Gastroesophageal sphincter (tissue), 4 donors: ENCODE measurements at regions not wholly inside any gene's neighbourhood (a gene's known extent, or its start where the extent isn't known, plus 50 kb on each side); places are given as distances from the start of the nearest gene placed in this dataset.

Source experiments
- ATAC-seq: fragments of 150-250 bp; one replicate; pipeline ENCODE4 v1.9.1; 2016; ENCODE audit warnings: mild to moderate bottlenecking, moderate library complexity
- H3K27ac ChIP-seq, 4 donors: fragments of 200-600 bp; sonication (generic) in 3 of 4; 1 replicate in 3 of 4; 2 replicates in 1 of 4; pipeline ENCODE4 v1.5.1; 2016 to 2019
- H3K27me3 ChIP-seq: fragments of 200-600 bp; sonication (generic); one replicate; pipeline ENCODE4 v1.5.1; 2019
- H3K36me3 ChIP-seq, 2 donors: fragments of 200-600 bp; sonication (generic); one replicate each; pipeline ENCODE4 v1.5.1; 2019; ENCODE audit warnings: control low read depth in 1 of 2
- H3K4me1 ChIP-seq, 3 donors: fragments of 200-600 bp; sonication (generic); 1 replicate in 2 of 3; 2 replicates in 1 of 3; pipeline ENCODE4 v1.5.1; 2016 to 2019; ENCODE audit warnings: control low read depth in 2 of 3
- H3K4me3 ChIP-seq, 2 donors: fragments of 200-600 bp; sonication (generic); one replicate each; pipeline ENCODE4 v1.5.1; 2019; ENCODE audit warnings: mild to moderate bottlenecking in 1 of 2, moderate library complexity in 1 of 2
- H3K9me3 ChIP-seq, 3 donors: fragments of 200-600 bp; sonication (generic); one replicate each; pipeline ENCODE4 v1.5.1; 2017 to 2019; ENCODE audit warnings: control low read depth in 2 of 3
- CTCF ChIP-seq, 4 experiments: fragments of 200-600 bp in 2 of 4; fragments of 450-650 bp in 2 of 4; sonication (generic) in 1 of 4; IDR thresholded peaks; one replicate each; pipeline ENCODE4 v1.5.1; 2017 to 2019; ENCODE audit warnings: antibody characterized with exemption in 4 of 4, mild to moderate bottlenecking in 2 of 4, moderate library complexity in 2 of 4
- EP300 ChIP-seq: sonication (generic); formaldehyde crosslinking; IDR thresholded peaks from one replicate; pipeline ENCODE4 v1.6.1; 2017; ENCODE audit warnings: antibody characterized with exemption, mild to moderate bottlenecking
- POLR2A ChIP-seq, 2 donors: fragments of 450-650 bp; IDR thresholded peaks; one replicate each; pipeline ENCODE4 v1.6.1; 2017; ENCODE audit warnings: antibody characterized with exemption in 2 of 2, mild to moderate bottlenecking in 2 of 2, moderate library complexity in 1 of 2
- POLR2AphosphoS5 ChIP-seq: sonication (generic); formaldehyde crosslinking; IDR thresholded peaks from one replicate; pipeline ENCODE4 v1.6.1; 2017; ENCODE audit warnings: antibody characterized with exemption
- WGBS, 2 donors: methylation state at CpG; one replicate each; pipeline ENCODE4 v1.1.5; 2018; ENCODE audit warnings: low coverage in 1 of 2; 5-methylcytosine and 5-hydroxymethylcytosine counted together

DNA sequence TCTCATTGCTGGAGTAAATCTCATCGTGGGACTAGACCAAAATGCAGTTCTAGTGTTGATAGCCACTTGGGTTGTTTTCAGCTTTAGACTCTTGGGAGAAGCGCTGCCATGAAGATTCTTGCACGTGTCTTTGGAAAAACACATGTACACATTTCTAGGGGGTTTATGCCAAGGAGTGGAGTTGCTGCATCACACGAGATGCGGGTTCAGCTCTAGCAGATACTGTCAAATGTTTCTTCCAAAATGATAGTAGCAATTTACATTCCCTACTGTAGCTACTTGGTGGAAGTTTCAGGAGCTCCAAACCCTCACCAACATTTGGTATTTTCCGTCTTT lies 52.3 kb upstream of the CPLX2 start:
- TF ChIP-seq POLR2A (IDR thresholded peaks at IDR 0.05) (no peak), EP300 (no peak), POLR2AphosphoS5 (no peak), CTCF (IDR thresholded peaks at IDR 0.05) (no peak)

GRCh38 chr5:175820230-175820629 lies 51.1 kb upstream of the CPLX2 start:
- Histone ChIP-seq H3K27ac (no peak overlapping the region), H3K4me3 (no peak overlapping the region), H3K36me3 (no peaks in the 10 kb centered on the region), H3K9me3 (no peaks in the 10 kb centered on the region), H3K4me1 (no peaks in the 10 kb centered on the region), H3K27me3 (peaks cover 62% of the 10 kb centered on the region)
- 13 to 64% methylated on average over 3 to 4 of the region's 9 CpGs for WGBS, 2 donors
- no peak for TF ChIP-seq POLR2A (IDR thresholded peaks at IDR 0.05)
- TF ChIP-seq EP300: no peak
- no peak for TF ChIP-seq POLR2AphosphoS5
- no peak for TF ChIP-seq CTCF (IDR thresholded peaks at IDR 0.05)
- ATAC-seq: no peak

More for the DNA sequence above, 52.3 kb upstream of the CPLX2 start:
- Histone ChIP-seq H3K4me3 (no peak overlapping the region), H3K4me1 (no peaks in the 10 kb centered on the region), H3K36me3 (no peaks in the 10 kb centered on the region), H3K27ac (no peak overlapping the region), H3K9me3 (no peaks in the 10 kb centered on the region), H3K27me3 (peaks cover 74% of the 10 kb centered on the region)
- 86 to 90% methylated on average over 3 to 6 of the region's 6 CpGs for WGBS, 2 donors
- no peak for ATAC-seq
